IMR-90 (cell line): ENCODE measurements at regions not wholly inside any gene's neighbourhood (a gene's known extent, or its start where the extent isn't known, plus 50 kb on each side); places are given as distances from the start of the nearest gene placed in this dataset.

Source experiments
- ATAC-seq: fragments of 200-7000 bp; cut with Tn5 transposase; 2 replicates; pipeline ENCODE4 v1.9.1; 2020; ENCODE audit warnings: low read depth, mild to moderate bottlenecking, moderate library complexity
- BruUV-seq: library from RNA; stranded (reverse); fragments of 400-500 nt; replicated peaks from 2 replicates; lab custom pipeline; 2021; lab: Mats Ljungman, UMichigan
- CTCF ChIA-PET: fragments of 300-600 bp; formaldehyde crosslinking; extraction: SDS; loops from one replicate; lab custom pipeline; 2021; ENCODE audit warnings: antibody characterized with exemption; lab: Yijun Ruan, JAX
- POLR2A ChIA-PET: fragments of 300-600 bp; sonication (Branson Sonifier 250); formaldehyde crosslinking; loops from one replicate; lab custom pipeline; 2022; ENCODE audit warnings: antibody characterized with exemption; ENCODE audit not compliant: unreplicated experiment; lab: Charles Lee
- DNase-seq: peaks from one replicate; pipeline ENCODE4 v3.0.0; 2013
- H2AFZ ChIP-seq: replicated peaks from 2 replicates; pipeline ENCODE3; 2013; ENCODE audit warnings: low read length, mild to moderate bottlenecking; ENCODE audit not compliant: poor library complexity
- H2AK5ac ChIP-seq: 2 replicates; pipeline ENCODE4 v1.6.1; 2013; ENCODE audit warnings: low read depth, low read length, inconsistent platforms
- H2AK9ac ChIP-seq: replicated peaks from 2 replicates; pipeline ENCODE3; 2013; ENCODE audit warnings: mild to moderate bottlenecking, low read depth, low read length, moderate library complexity; ENCODE audit not compliant: poor library complexity
- H2BK120ac ChIP-seq: 2 replicates; pipeline ENCODE4 v1.6.1; 2013; ENCODE audit warnings: low read depth, low read length, inconsistent platforms
- H2BK15ac ChIP-seq: 3 replicates; pipeline ENCODE4 v1.6.1; 2013; ENCODE audit warnings: low read depth, low read length, inconsistent platforms
- H2BK20ac ChIP-seq: 2 replicates; pipeline ENCODE4 v1.6.1; 2013; ENCODE audit warnings: low read depth, mild to moderate bottlenecking, inconsistent platforms, low read length, moderate library complexity
- H2BK5ac ChIP-seq: 2 replicates; pipeline ENCODE4 v1.6.1; 2013; ENCODE audit warnings: mild to moderate bottlenecking, low read depth, low read length, inconsistent platforms; ENCODE audit not compliant: poor library complexity, severe bottlenecking
- H3K14ac ChIP-seq: replicated peaks from 2 replicates; pipeline ENCODE4 v1.6.1; 2013; ENCODE audit warnings: low read depth, low read length, inconsistent platforms
- H3K18ac ChIP-seq: 2 replicates; pipeline ENCODE4 v1.6.1; 2013; ENCODE audit warnings: low read depth, low read length, control low read depth
- H3K23ac ChIP-seq: 2 replicates; pipeline ENCODE4 v1.6.1; 2013; ENCODE audit warnings: low read depth, low read length, inconsistent platforms
- H3K27ac ChIP-seq: 2 replicates; pipeline ENCODE4 v1.5.1; 2013; ENCODE audit warnings: mild to moderate bottlenecking, control low read depth, low read length; ENCODE audit not compliant: insufficient read depth
- H3K27me3 ChIP-seq: 2 replicates; pipeline ENCODE4 v1.6.1; 2013; ENCODE audit warnings: low read length; ENCODE audit not compliant: control insufficient read depth, insufficient read depth
- H3K36me3 ChIP-seq: 2 replicates; pipeline ENCODE4 v1.6.1; 2013; ENCODE audit warnings: low read length, mixed read lengths; ENCODE audit not compliant: control insufficient read depth, insufficient read depth
- H3K4ac ChIP-seq: 2 replicates; pipeline ENCODE4 v1.6.1; 2013; ENCODE audit warnings: low read depth, low read length, inconsistent platforms
- H3K4me1 ChIP-seq: 2 replicates; pipeline ENCODE4 v1.6.1; 2013; ENCODE audit warnings: low read length, mixed read lengths; ENCODE audit not compliant: control insufficient read depth, insufficient read depth
- H3K4me2 ChIP-seq: 2 replicates; pipeline ENCODE4 v1.6.1; 2013; ENCODE audit warnings: low read depth, mild to moderate bottlenecking, control low read depth, low read length, moderate library complexity
- H3K4me3 ChIP-seq: 2 replicates; pipeline ENCODE4 v1.5.1; 2013; ENCODE audit warnings: low read depth, mild to moderate bottlenecking, control low read depth, low read length, moderate library complexity; ENCODE audit not compliant: insufficient read depth
- H3K56ac ChIP-seq: 2 replicates; pipeline ENCODE4 v1.6.1; 2013; ENCODE audit warnings: low read length, inconsistent platforms; ENCODE audit not compliant: insufficient read depth; ENCODE audit errors: extremely low read depth
- H3K79me1 ChIP-seq, 2 experiments: 2 replicates each; pipeline ENCODE4 v1.6.1; 2013; ENCODE audit warnings: low read length in 2 of 2, inconsistent platforms in 1 of 2, low read depth in 1 of 2
- H3K9ac ChIP-seq: 2 replicates; pipeline ENCODE4 v1.6.1; 2013; ENCODE audit warnings: low read depth, low read length, control low read depth
- H3K9me1 ChIP-seq: 2 replicates; pipeline ENCODE4 v1.6.1; 2013; ENCODE audit warnings: low read length, inconsistent platforms; ENCODE audit not compliant: insufficient read depth
- H3K9me3 ChIP-seq: 2 replicates; pipeline ENCODE4 v1.6.1; 2013; ENCODE audit warnings: low read length; ENCODE audit not compliant: control insufficient read depth, insufficient read depth
- H4K20me1 ChIP-seq: 2 replicates; pipeline ENCODE4 v1.6.1; 2013; ENCODE audit warnings: low read length, inconsistent platforms; ENCODE audit not compliant: insufficient read depth
- H4K5ac ChIP-seq: 2 replicates; pipeline ENCODE4 v1.6.1; 2013; ENCODE audit warnings: mild to moderate bottlenecking, low read depth, low read length, control low read depth
- H4K8ac ChIP-seq, 2 experiments: 2 replicates each; pipeline ENCODE4 v1.6.1; 2013; ENCODE audit warnings: low read depth in 2 of 2, low read length in 2 of 2, control low read depth in 1 of 2, inconsistent platforms in 1 of 2
- H4K91ac ChIP-seq: 2 replicates; pipeline ENCODE4 v1.6.1; 2013; ENCODE audit warnings: low read depth, low read length, inconsistent platforms; ENCODE audit not compliant: insufficient read depth
- BHLHE40 ChIP-seq: fragments of 150-350 bp; IDR thresholded peaks from 2 replicates; pipeline ENCODE4 v1.6.1; 2016; ENCODE audit warnings: mild to moderate bottlenecking, low read depth, low read length
- CEBPB ChIP-seq: IDR thresholded peaks from 2 replicates; pipeline ENCODE4 v1.6.1; 2012; ENCODE audit warnings: low read depth, low read length, improper control_type of control experiment
- CHD1 ChIP-seq: IDR thresholded peaks from 2 replicates; pipeline ENCODE4 v1.6.1; 2012; ENCODE audit warnings: low read depth, low read length, improper control_type of control experiment
- FOS ChIP-seq: fragments of 150-350 bp; IDR thresholded peaks from 2 replicates; pipeline ENCODE4 v1.6.1; 2016; ENCODE audit warnings: low read depth, low read length
- MAFK ChIP-seq: IDR thresholded peaks from 2 replicates; pipeline ENCODE4 v1.6.1; 2012; ENCODE audit warnings: low read depth, low read length, improper control_type of control experiment
- MAZ ChIP-seq: IDR thresholded peaks from 2 replicates; pipeline ENCODE4 v1.6.1; 2012; ENCODE audit warnings: low read depth, mild to moderate bottlenecking, low read length, improper control_type of control experiment, moderate library complexity, borderline replicate concordance
- MXI1 ChIP-seq: IDR thresholded peaks from 2 replicates; pipeline ENCODE4 v1.6.1; 2012; ENCODE audit warnings: low read depth, mild to moderate bottlenecking, low read length, moderate library complexity, borderline replicate concordance
- NFE2L2 ChIP-seq: fragments of 150-350 bp; IDR thresholded peaks from 2 replicates; pipeline ENCODE4 v1.6.1; 2016; ENCODE audit warnings: low read depth, mild to moderate bottlenecking, low read length
- POLR2A ChIP-seq: IDR thresholded peaks from 2 replicates; pipeline ENCODE4 v1.6.1; 2012; ENCODE audit warnings: mild to moderate bottlenecking, low read depth, low read length
- RAD21 ChIP-seq: IDR thresholded peaks from 2 replicates; pipeline ENCODE4 v1.6.1; 2012; ENCODE audit warnings: low read length, improper control_type of control experiment
- RCOR1 ChIP-seq: IDR thresholded peaks from 2 replicates; pipeline ENCODE4 v1.6.1; 2012; ENCODE audit warnings: mild to moderate bottlenecking, low read length, improper control_type of control experiment; ENCODE audit not compliant: insufficient replicate concordance
- RFX5 ChIP-seq: IDR thresholded peaks from 2 replicates; pipeline ENCODE4 v1.8.0; 2012; ENCODE audit warnings: low read depth, mild to moderate bottlenecking, low read length, moderate library complexity
- SMC3 ChIP-seq: fragments of 150-350 bp; IDR thresholded peaks from 2 replicates; pipeline ENCODE4 v1.6.1; 2016; ENCODE audit warnings: low read depth, mild to moderate bottlenecking, antibody characterized with exemption, low read length, moderate library complexity
- WGBS, 2 experiments: methylation state at CpG; one replicate each; pipeline versions ENCODE4 v1.1.5 to v1.1.7; 2013; ENCODE audit warnings: missing lambda C conversion rate in 2 of 2; ENCODE audit not compliant: insufficient read length in 1 of 2; ENCODE audit errors: extremely low coverage in 2 of 2; 5-methylcytosine and 5-hydroxymethylcytosine counted together
- dilution Hi-C: fragments of 300-500 bp; cut with HindIII; formaldehyde crosslinking; loops from one replicate; pipeline ENCODE4 v1.14.3; 2018; ENCODE audit warnings: low sequenced_read_pairs; ENCODE audit not compliant: unreplicated experiment
- in situ Hi-C: fragments of 300-500 bp; cut with MboI; formaldehyde crosslinking; loops from 3 replicates; pipeline ENCODE4 v1.14.3; 2019; ENCODE audit warnings: low sequenced_read_pairs, inconsistent platforms, mixed read lengths
- intact Hi-C: fragments of 100-400 bp; cut with micrococcal nuclease; formaldehyde crosslinking; loops from 2 replicates; pipeline ENCODE4 v1.10.0; 2022
- TF ChIP-seq, protein P1 (sequence below): fragments of 150-350 bp; IDR thresholded peaks from 2 replicates; pipeline ENCODE4 v1.6.1; 2016; ENCODE audit warnings: low read depth, mild to moderate bottlenecking, low read length, moderate library complexity, borderline replicate concordance
- TF ChIP-seq, protein P2 (sequence below): fragments of 150-350 bp; IDR thresholded peaks from 2 replicates; pipeline ENCODE4 v1.6.1; 2017; ENCODE audit warnings: mild to moderate bottlenecking, antibody characterized with exemption, low read length, low read depth
- TF ChIP-seq, protein P3 (sequence below): conservative IDR thresholded peaks from 2 replicates; pipeline ENCODE4 v1.5.1; 2012; ENCODE audit warnings: mild to moderate bottlenecking, low read depth, low read length, improper control_type of control experiment

DNA sequence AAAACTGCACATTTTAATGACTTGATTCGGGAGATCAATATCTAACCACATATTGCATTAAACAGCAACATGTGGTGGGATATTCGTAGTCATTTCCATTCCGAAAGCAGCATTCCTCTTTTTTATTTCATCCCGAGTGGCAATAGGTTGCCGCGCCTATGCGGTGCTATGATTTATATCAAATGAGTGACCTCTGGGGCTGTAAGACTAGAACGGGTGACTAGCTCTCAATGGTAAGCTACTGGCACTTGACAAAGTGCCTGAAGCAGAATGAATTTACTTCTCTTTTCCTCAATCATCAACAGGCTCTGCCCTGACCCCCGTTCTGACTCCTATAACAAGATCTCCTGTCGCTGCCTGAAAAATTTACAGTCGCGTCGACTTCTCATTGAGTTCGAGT, 162.3 kb downstream of the ZNF281 start:
- in situ Hi-C loops (no loop called here), dilution Hi-C loops (no loop called here), intact Hi-C loops (no loop called here)
- no peak overlapping the region for H2AK9ac ChIP-seq
- no peak overlapping the region for H3K9ac ChIP-seq
- no peak overlapping the region for H3K18ac ChIP-seq
- H3K79me1 ChIP-seq: no peaks in the 10 kb centered on the region
- H2BK15ac ChIP-seq: no peak overlapping the region
- H4K8ac ChIP-seq: 0 out of 4 replicates have a peak overlapping the region, but pooled peaks of 1 of the 2 experiments have one; percentile 4
- ATAC-seq (no peak), DNase-seq (no peak)
- H3K4me3 ChIP-seq: no peak overlapping the region
- peak overlapping the region; percentile 17; the same call in 1 of the 2 replicates for H2BK20ac ChIP-seq
- H3K56ac ChIP-seq: no peak overlapping the region
- H3K27me3 ChIP-seq: no peaks in the 10 kb centered on the region
- WGBS, 2 experiments: no CpG with 5 or more reads among the region's 14 CpGs
- no peaks in the 10 kb centered on the region for H4K20me1 ChIP-seq
- H3K14ac ChIP-seq: no peak overlapping the region
- H2AK5ac ChIP-seq: no peak overlapping the region
- H2BK120ac ChIP-seq: no peak overlapping the region
- TF ChIP-seq RAD21 (no peak), MAZ (no peak), RFX5 (no peak), CEBPB (no peak), MAFK (no peak), BHLHE40 (no peak), CHD1 (no peak), RCOR1 (no peak), MXI1 (no peak), POLR2A (no peak), NFE2L2 (no peak), SMC3 (no peak), FOS (no peak)
- TF ChIP-seq, protein P1, sequence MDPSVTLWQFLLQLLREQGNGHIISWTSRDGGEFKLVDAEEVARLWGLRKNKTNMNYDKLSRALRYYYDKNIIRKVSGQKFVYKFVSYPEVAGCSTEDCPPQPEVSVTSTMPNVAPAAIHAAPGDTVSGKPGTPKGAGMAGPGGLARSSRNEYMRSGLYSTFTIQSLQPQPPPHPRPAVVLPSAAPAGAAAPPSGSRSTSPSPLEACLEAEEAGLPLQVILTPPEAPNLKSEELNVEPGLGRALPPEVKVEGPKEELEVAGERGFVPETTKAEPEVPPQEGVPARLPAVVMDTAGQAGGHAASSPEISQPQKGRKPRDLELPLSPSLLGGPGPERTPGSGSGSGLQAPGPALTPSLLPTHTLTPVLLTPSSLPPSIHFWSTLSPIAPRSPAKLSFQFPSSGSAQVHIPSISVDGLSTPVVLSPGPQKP: no peak
- TF ChIP-seq, protein P2, sequence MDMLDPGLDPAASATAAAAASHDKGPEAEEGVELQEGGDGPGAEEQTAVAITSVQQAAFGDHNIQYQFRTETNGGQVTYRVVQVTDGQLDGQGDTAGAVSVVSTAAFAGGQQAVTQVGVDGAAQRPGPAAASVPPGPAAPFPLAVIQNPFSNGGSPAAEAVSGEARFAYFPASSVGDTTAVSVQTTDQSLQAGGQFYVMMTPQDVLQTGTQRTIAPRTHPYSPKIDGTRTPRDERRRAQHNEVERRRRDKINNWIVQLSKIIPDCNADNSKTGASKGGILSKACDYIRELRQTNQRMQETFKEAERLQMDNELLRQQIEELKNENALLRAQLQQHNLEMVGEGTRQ: no peak
- TF ChIP-seq, protein P3, sequence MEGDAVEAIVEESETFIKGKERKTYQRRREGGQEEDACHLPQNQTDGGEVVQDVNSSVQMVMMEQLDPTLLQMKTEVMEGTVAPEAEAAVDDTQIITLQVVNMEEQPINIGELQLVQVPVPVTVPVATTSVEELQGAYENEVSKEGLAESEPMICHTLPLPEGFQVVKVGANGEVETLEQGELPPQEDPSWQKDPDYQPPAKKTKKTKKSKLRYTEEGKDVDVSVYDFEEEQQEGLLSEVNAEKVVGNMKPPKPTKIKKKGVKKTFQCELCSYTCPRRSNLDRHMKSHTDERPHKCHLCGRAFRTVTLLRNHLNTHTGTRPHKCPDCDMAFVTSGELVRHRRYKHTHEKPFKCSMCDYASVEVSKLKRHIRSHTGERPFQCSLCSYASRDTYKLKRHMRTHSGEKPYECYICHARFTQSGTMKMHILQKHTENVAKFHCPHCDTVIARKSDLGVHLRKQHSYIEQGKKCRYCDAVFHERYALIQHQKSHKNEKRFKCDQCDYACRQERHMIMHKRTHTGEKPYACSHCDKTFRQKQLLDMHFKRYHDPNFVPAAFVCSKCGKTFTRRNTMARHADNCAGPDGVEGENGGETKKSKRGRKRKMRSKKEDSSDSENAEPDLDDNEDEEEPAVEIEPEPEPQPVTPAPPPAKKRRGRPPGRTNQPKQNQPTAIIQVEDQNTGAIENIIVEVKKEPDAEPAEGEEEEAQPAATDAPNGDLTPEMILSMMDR: no peak
- CTCF ChIA-PET: no interaction called here
- H3K4ac ChIP-seq: no peak overlapping the region
- H3K9me1 ChIP-seq: peaks cover 7% of the 10 kb centered on the region
- H2BK5ac ChIP-seq: no peak overlapping the region
- BruUV-seq: no TSS peak
- peaks cover 6% of the 10 kb centered on the region; the same call in 1 of the 2 replicates for H3K4me1 ChIP-seq
- no peak overlapping the region for H3K4me2 ChIP-seq
- no peak overlapping the region for H4K91ac ChIP-seq
- no peak overlapping the region for H4K5ac ChIP-seq
- H2AFZ ChIP-seq: no peak overlapping the region
- no peak overlapping the region for H3K27ac ChIP-seq
- H3K9me3 ChIP-seq: no peaks in the 10 kb centered on the region
- H3K23ac ChIP-seq: no peak overlapping the region
- no peaks in the 10 kb centered on the region for H3K36me3 ChIP-seq
- POLR2A ChIA-PET: no interaction called here
